HCT116 (cell line): ENCODE measurements at regions not wholly inside any gene's neighbourhood (a gene's known extent, or its start where the extent isn't known, plus 50 kb on each side); places are given as distances from the start of the nearest gene placed in this dataset.

Experiments used
- ATAC-seq: fragments of 200-7000 bp; cut with Tn5 transposase; 2 replicates; pipeline ENCODE4 v1.9.1; 2020; ENCODE audit warnings: mild to moderate bottlenecking, moderate library complexity
- BruUV-seq: library from RNA; stranded (reverse); fragments of 400-500 nt; replicated peaks from 2 replicates; lab custom pipeline; 2021; lab: Mats Ljungman, UMichigan
- CTCF ChIA-PET: fragments of 300-600 bp; sonication (Branson Sonifier 250); formaldehyde crosslinking; loops from one replicate; lab custom pipeline; 2021; ENCODE audit warnings: antibody characterized with exemption; lab: Charles Lee
- POLR2A ChIA-PET: fragments of 300-600, 350-600 bp; sonication (Branson Sonifier 250); formaldehyde crosslinking; loops from one replicate; lab custom pipeline; 2021; ENCODE audit warnings: antibody characterized with exemption; lab: Charles Lee
- RAD21 ChIA-PET, 2 experiments: fragments of 300-600 bp; sonication (Branson Sonifier 250); formaldehyde crosslinking; loops; one replicate each; lab custom pipeline; 2023; ENCODE audit warnings: low total read pairs in 2 of 2; ENCODE audit not compliant: uncharacterized antibody in 2 of 2, unreplicated experiment in 2 of 2, low non-redundant PET in 1 of 2; lab: Charles Lee
- DNase-seq: peaks from one replicate; pipeline ENCODE4 v3.0.0-alpha.2; 2010; ENCODE audit warnings: low read depth, low spot score
- H2AFZ ChIP-seq: fragments of 200-600 bp; shearing (Covaris generic), sonication (generic); 2 replicates; pipeline ENCODE4 v1.6.1; 2017; ENCODE audit warnings: low read depth, mixed run types, mixed read lengths, antibody characterized with exemption, low read length; ENCODE audit not compliant: poor library complexity, severe bottlenecking
- H3K27ac ChIP-seq: 2 replicates; pipeline ENCODE4 v1.5.1; 2012; ENCODE audit warnings: low read depth, low read length
- H3K27me3 ChIP-seq: fragments of 200-600 bp; sonication (generic); 2 replicates; pipeline ENCODE4 v1.6.1; 2016; ENCODE audit warnings: mixed run types, low read length, mixed read lengths; ENCODE audit not compliant: insufficient read depth
- H3K36me3 ChIP-seq, 2 experiments: fragments of 200-500 bp in 1 of 2; fragments of 200-600 bp in 1 of 2; sonication (Bioruptor generic) in 1 of 2; sonication (generic) in 1 of 2; 2 replicates each; pipeline versions ENCODE4 v1.5.1 to v1.6.1; 2014 to 2016; ENCODE audit warnings: low read length in 2 of 2, inconsistent platforms in 1 of 2, mixed read lengths in 1 of 2, mixed run types in 1 of 2; ENCODE audit not compliant: insufficient read depth in 2 of 2, control insufficient read depth in 1 of 2
- H3K4me1 ChIP-seq, 2 experiments: fragments of 200-600 bp in 1 of 2; sonication (generic) in 1 of 2; 2 replicates each; pipeline versions ENCODE4 v1.5.1 to v1.6.1; 2012 to 2017; ENCODE audit warnings: low read length in 2 of 2, inconsistent platforms in 1 of 2, mild to moderate bottlenecking in 1 of 2, mixed read lengths in 1 of 2, mixed run types in 1 of 2, moderate library complexity in 1 of 2; ENCODE audit not compliant: insufficient read depth in 2 of 2, control insufficient read depth in 1 of 2
- H3K4me2 ChIP-seq: fragments of 200-600 bp; sonication (generic); 2 replicates; pipeline ENCODE4 v1.6.1; 2017; ENCODE audit warnings: mixed run types, low read length, mixed read lengths
- H3K4me3 ChIP-seq, 2 experiments: fragments of 200-600 bp in 1 of 2; sonication (generic) in 1 of 2; replicated peaks in 1 of 2; 2 replicates each; pipeline ENCODE4 v1.5.1; 2011 to 2016; ENCODE audit warnings: low read length in 2 of 2, control low read depth in 1 of 2, low read depth in 1 of 2, mild to moderate bottlenecking in 1 of 2, mixed read lengths in 1 of 2, mixed run types in 1 of 2
- H3K79me2 ChIP-seq: fragments of 200-600 bp; sonication (generic); 2 replicates; pipeline ENCODE4 v1.6.1; 2017; ENCODE audit warnings: mild to moderate bottlenecking, mixed run types, low read length, moderate library complexity, mixed read lengths; ENCODE audit not compliant: insufficient read depth
- H3K9ac ChIP-seq: fragments of 200-600 bp; sonication (generic); 2 replicates; pipeline ENCODE4 v1.6.1; 2016; ENCODE audit warnings: low read length, mixed read lengths
- H3K9me2 ChIP-seq: fragments of 200-600 bp; sonication (generic), shearing (Covaris generic); 2 replicates; pipeline ENCODE4 v1.6.1; 2017; ENCODE audit warnings: mixed run types, mild to moderate bottlenecking, moderate library complexity; ENCODE audit not compliant: insufficient read depth
- H3K9me3 ChIP-seq, 2 experiments: fragments of 200-500 bp in 1 of 2; fragments of 200-600 bp in 1 of 2; sonication (Bioruptor generic) in 1 of 2; sonication (generic) in 1 of 2; 2 replicates each; pipeline ENCODE4 v1.6.1; 2014 to 2017; ENCODE audit warnings: low read length in 2 of 2, mixed read lengths in 2 of 2, inconsistent platforms in 1 of 2, low read depth in 1 of 2, mild to moderate bottlenecking in 1 of 2, mixed run types in 1 of 2, moderate library complexity in 1 of 2; ENCODE audit not compliant: control insufficient read depth in 1 of 2, insufficient read depth in 1 of 2
- H4K20me1 ChIP-seq: fragments of 200-600 bp; sonication (generic), shearing (Covaris generic); 2 replicates; pipeline ENCODE4 v1.6.1; 2017; ENCODE audit warnings: mixed run types, mild to moderate bottlenecking, moderate library complexity; ENCODE audit not compliant: insufficient read depth
- ATF3 ChIP-seq: IDR thresholded peaks from 2 replicates; pipeline ENCODE4 v1.6.1; 2012
- POLR2AphosphoS5 ChIP-seq: IDR thresholded peaks from 2 replicates; pipeline ENCODE4 v1.6.1; 2011; ENCODE audit warnings: mild to moderate bottlenecking, low read depth, low read length, moderate library complexity
- RAD21 ChIP-seq: IDR thresholded peaks from 2 replicates; pipeline ENCODE4 v1.6.1; 2012; ENCODE audit warnings: low read depth, mild to moderate bottlenecking
- ZBTB33 ChIP-seq: IDR thresholded peaks from 2 replicates; pipeline ENCODE4 v1.6.1; 2011; ENCODE audit warnings: mild to moderate bottlenecking, low read length, moderate library complexity; ENCODE audit not compliant: insufficient replicate concordance; ENCODE audit errors: extremely low read depth
- intact Hi-C: fragments of 100-400 bp; cut with micrococcal nuclease; formaldehyde crosslinking; loops from 2 replicates; pipeline ENCODE4 v1.10.0; 2022
- TF ChIP-seq, protein P1 (sequence below), 3 experiments: fragments of 200-600 bp in 1 of 3; sonication (generic) in 1 of 3; IDR thresholded peaks in 2 of 3; conservative IDR thresholded peaks in 1 of 3; 2 replicates each; pipeline ENCODE4 v1.5.1; 2012 to 2017; ENCODE audit warnings: low read depth in 2 of 3, low read length in 2 of 3, antibody characterized with exemption in 1 of 3, borderline replicate concordance in 1 of 3, control low read depth in 1 of 3, mild to moderate bottlenecking in 1 of 3, mixed read lengths in 1 of 3, mixed run types in 1 of 3, moderate library complexity in 1 of 3; ENCODE audit not compliant: insufficient read depth in 1 of 3

DNA sequence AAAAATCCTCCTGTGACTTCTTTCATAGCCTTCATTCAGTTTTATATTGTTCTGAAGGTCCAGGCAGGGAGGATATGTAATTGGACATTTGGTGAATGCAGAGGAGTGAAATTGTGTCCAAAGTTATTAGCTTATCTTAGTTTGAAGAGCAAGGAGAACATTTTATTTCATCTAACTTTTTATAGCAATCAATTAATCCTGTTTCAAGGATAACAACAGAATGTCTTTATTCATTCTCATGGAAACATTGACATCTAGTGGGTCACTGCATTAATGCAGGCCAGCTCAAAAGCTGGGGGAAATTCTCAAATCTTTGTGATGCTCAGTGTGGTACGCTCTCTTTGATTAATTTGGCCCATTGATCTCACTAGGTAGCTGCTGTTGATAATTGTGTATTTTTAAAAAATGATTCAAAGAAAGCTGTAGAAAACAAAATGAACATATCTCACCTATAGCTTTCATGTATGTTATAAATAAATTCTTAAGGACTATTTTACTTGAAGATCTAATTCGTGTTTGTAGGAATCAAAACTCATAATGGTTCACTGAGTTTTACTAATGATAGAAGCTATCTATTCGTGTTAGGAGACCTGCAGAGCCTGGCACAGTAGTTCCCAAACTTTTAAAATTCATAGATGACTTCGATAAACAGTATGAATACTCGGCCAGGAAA lies 150.8 kb upstream of the KCNMB2 start:
- no peak overlapping the region for H3K9ac ChIP-seq
- no peaks in the 10 kb centered on the region for H3K27me3 ChIP-seq
- H3K4me2 ChIP-seq, result no peak overlapping the region
- H4K20me1 ChIP-seq, result no peaks in the 10 kb centered on the region
- CTCF ChIA-PET, result interaction anchor here (1.0 to 2.0 kb wide), 5 partner anchors 9 to 1871 kb away, joined by 4 to 10 read pairs (median 5); no protein-coding TSS in a partner anchor
- no peaks in the 10 kb centered on the region for H3K79me2 ChIP-seq
- intact Hi-C loops, result loop anchor here (1.0 to 5.0 kb wide), 2 partner anchors 1448 to 1871 kb away; no protein-coding TSS in a partner anchor
- H3K36me3 ChIP-seq, result no peaks in the 10 kb centered on the region
- H3K4me1 ChIP-seq, result no peaks in the 10 kb centered on the region
- ATAC-seq, result peak; percentile 67
- peak; percentile 3 for DNase-seq
- POLR2A ChIA-PET, result interaction anchor here (1.6 kb wide), 1 partner anchor 8 kb away, joined by 3 read pairs; no protein-coding TSS in a partner anchor
- TF ChIP-seq ATF3 (no peak), ZBTB33 (no peak), POLR2AphosphoS5 (no peak), RAD21 (peak; percentile 85)
- TF ChIP-seq, protein P1, sequence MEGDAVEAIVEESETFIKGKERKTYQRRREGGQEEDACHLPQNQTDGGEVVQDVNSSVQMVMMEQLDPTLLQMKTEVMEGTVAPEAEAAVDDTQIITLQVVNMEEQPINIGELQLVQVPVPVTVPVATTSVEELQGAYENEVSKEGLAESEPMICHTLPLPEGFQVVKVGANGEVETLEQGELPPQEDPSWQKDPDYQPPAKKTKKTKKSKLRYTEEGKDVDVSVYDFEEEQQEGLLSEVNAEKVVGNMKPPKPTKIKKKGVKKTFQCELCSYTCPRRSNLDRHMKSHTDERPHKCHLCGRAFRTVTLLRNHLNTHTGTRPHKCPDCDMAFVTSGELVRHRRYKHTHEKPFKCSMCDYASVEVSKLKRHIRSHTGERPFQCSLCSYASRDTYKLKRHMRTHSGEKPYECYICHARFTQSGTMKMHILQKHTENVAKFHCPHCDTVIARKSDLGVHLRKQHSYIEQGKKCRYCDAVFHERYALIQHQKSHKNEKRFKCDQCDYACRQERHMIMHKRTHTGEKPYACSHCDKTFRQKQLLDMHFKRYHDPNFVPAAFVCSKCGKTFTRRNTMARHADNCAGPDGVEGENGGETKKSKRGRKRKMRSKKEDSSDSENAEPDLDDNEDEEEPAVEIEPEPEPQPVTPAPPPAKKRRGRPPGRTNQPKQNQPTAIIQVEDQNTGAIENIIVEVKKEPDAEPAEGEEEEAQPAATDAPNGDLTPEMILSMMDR (IDR thresholded peaks at IDR 0.05 in 2 of 3, conservative IDR thresholded peaks at IDR 0.05 in 1 of 3; ENCODE audit: borderline replicate concordance in 1 of 3, insufficient read depth in 1 of 3, low read depth in 2 of 3, low read length in 2 of 3), result peak; percentile 40 to 84 (median 56); a peak in 5 of 6 replicates
- TF ChIP-seq, all 23 proteins: peak for 2
- Histone ChIP-seq H3K9me3 (no peaks in the 10 kb centered on the region), H3K4me3 (no peak overlapping the region), H2AFZ (no peak overlapping the region), H3K9me2 (no peaks in the 10 kb centered on the region), H3K27ac (no peak overlapping the region)
- BruUV-seq, result no TSS peak
- RAD21 ChIA-PET, result interaction anchor here in 1 of 2 experiments (0.7 kb wide), 1 partner anchor 1513 kb away, joined by 3 read pairs; no protein-coding TSS in a partner anchor
